PC-3 (cell line): ENCODE measurements at regions not wholly inside any gene's neighbourhood (a gene's known extent, or its start where the extent isn't known, plus 50 kb on each side); places are given as distances from the start of the nearest gene placed in this dataset.

Experiments
- ATAC-seq: fragments of 200-7000 bp; cut with Tn5 transposase; 2 replicates; pipeline ENCODE4 v1.9.1; 2020; ENCODE audit warnings: mild to moderate bottlenecking, moderate library complexity
- BruUV-seq: library from RNA; stranded (reverse); fragments of 400-500 nt; replicated peaks from 2 replicates; lab custom pipeline; 2021; lab: Mats Ljungman, UMichigan
- CTCF ChIA-PET: fragments of 300-600 bp; sonication (Branson Sonifier 250); formaldehyde crosslinking; loops from one replicate; lab custom pipeline; 2022; ENCODE audit warnings: antibody characterized with exemption; lab: Charles Lee
- POLR2A ChIA-PET: fragments of 300-600 bp; sonication (Branson Sonifier 250); formaldehyde crosslinking; loops from one replicate; lab custom pipeline; 2022; ENCODE audit warnings: antibody characterized with exemption; ENCODE audit not compliant: unreplicated experiment; lab: Charles Lee
- DNase-seq: peaks from one replicate; pipeline ENCODE4 v3.0.0-alpha.2; 2015
- H2AFZ ChIP-seq: fragments of 300-600 bp; sonication (generic); 2 replicates; pipeline ENCODE4 v1.6.0; 2016; ENCODE audit warnings: antibody characterized with exemption, low read length
- H3F3A ChIP-seq: fragments of 300-600 bp; sonication (generic); one replicate; pipeline ENCODE4 v1.6.0; 2017; ENCODE audit warnings: antibody characterized with exemption, low read length, control low read depth, mild to moderate bottlenecking; ENCODE audit not compliant: unreplicated experiment
- H3K27ac ChIP-seq: fragments of 300-600 bp; sonication (generic); 2 replicates; pipeline ENCODE4 v1.5.1; 2016; ENCODE audit warnings: mild to moderate bottlenecking, low read length
- H3K27me3 ChIP-seq: fragments of 300-600 bp; sonication (generic); 2 replicates; pipeline ENCODE4 v1.6.1; 2016; ENCODE audit warnings: low read length, mixed read lengths
- H3K36me3 ChIP-seq: fragments of 300-600 bp; sonication (generic); 2 replicates; pipeline ENCODE4 v1.6.1; 2016; ENCODE audit warnings: low read depth, mixed run types, low read length, mixed read lengths
- H3K4me1 ChIP-seq: fragments of 300-600 bp; sonication (generic); 2 replicates; pipeline ENCODE4 v1.5.1; 2016; ENCODE audit warnings: low read length; ENCODE audit not compliant: insufficient read depth
- H3K4me2 ChIP-seq: fragments of 300-600 bp; sonication (generic); 2 replicates; pipeline ENCODE4 v1.6.0; 2016; ENCODE audit warnings: low read length
- H3K4me3 ChIP-seq: fragments of 300-600 bp; sonication (generic); 2 replicates; pipeline ENCODE4 v1.5.1; 2016; ENCODE audit warnings: mild to moderate bottlenecking, low read length, mixed read lengths
- H3K79me2 ChIP-seq: fragments of 300-600 bp; sonication (generic); 2 replicates; pipeline ENCODE4 v1.6.1; 2017; ENCODE audit warnings: low read length, mixed read lengths
- H3K9ac ChIP-seq: fragments of 300-600 bp; sonication (generic); 2 replicates; pipeline ENCODE4 v1.6.0; 2016; ENCODE audit warnings: mild to moderate bottlenecking, low read length
- H3K9me2 ChIP-seq: fragments of 300-600 bp; sonication (generic); replicated peaks from 2 replicates; pipeline ENCODE4 v1.6.1; 2016; ENCODE audit warnings: mixed run types, low read length, mixed read lengths
- H3K9me3 ChIP-seq: fragments of 300-600 bp; sonication (generic); 2 replicates; pipeline ENCODE4 v1.6.1; 2016; ENCODE audit warnings: low read length, mixed read lengths
- H4K20me1 ChIP-seq: fragments of 300-600 bp; sonication (generic); 2 replicates; pipeline ENCODE4 v1.6.1; 2016; ENCODE audit warnings: low read length, mixed read lengths
- EZH2 ChIP-seq: fragments of 300-600 bp; sonication (generic); IDR thresholded peaks from one replicate; pipeline ENCODE4 v1.6.1; 2017; ENCODE audit warnings: antibody characterized with exemption, mild to moderate bottlenecking, low read length; ENCODE audit not compliant: unreplicated experiment
- EZH2phosphoT487 ChIP-seq: fragments of 300-600 bp; sonication (generic); IDR thresholded peaks from 2 replicates; pipeline ENCODE4 v1.6.1; 2018; ENCODE audit warnings: mild to moderate bottlenecking, antibody characterized with exemption, low read length, borderline replicate concordance
- intact Hi-C: fragments of 100-400 bp; cut with micrococcal nuclease; formaldehyde crosslinking; loops from 2 replicates; pipeline ENCODE4 v1.9.0; 2023
- TF ChIP-seq, protein P1 (sequence below): fragments of 300-600 bp; sonication (generic); conservative IDR thresholded peaks from 2 replicates; pipeline ENCODE4 v1.5.1; 2017; ENCODE audit warnings: antibody characterized with exemption, low read depth, mild to moderate bottlenecking, low read length

DNA sequence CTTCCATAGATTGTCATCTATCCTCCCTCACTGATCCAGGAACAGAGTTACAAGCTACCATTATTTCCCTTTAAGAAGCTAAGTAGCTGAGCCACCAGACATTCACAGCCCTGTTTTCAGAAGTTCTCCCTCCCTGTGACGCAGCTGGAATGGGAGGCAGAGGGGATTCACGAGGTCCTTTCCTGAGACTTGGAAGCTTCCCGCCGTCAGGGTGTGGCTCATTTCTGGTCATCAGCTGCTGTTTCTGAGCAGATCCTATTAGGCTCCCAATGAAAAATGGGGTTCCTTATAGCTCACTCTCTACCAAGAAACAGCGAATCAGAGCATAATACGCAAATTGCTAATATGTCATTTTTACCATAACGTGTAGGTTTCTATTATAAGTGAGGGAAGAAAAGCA is 559.3 kb upstream of the ID2 start:
- Histone ChIP-seq H3K27me3 (no peaks in the 10 kb centered on the region), H3K9me3 (no peaks in the 10 kb centered on the region), H3K27ac (no peak overlapping the region), H3K79me2 (no peaks in the 10 kb centered on the region), H4K20me1 (no peaks in the 10 kb centered on the region), H3K9me2 (no peaks in the 10 kb centered on the region), H3K4me1 (peaks cover 23% of the 10 kb centered on the region), H3K4me3 (no peak overlapping the region), H2AFZ (no peak overlapping the region), H3F3A (no peaks in the 10 kb centered on the region), H3K36me3 (no peaks in the 10 kb centered on the region), H3K9ac (no peak overlapping the region), H3K4me2 (no peak overlapping the region)
- no peak for TF ChIP-seq EZH2phosphoT487
- TF ChIP-seq, protein P1, sequence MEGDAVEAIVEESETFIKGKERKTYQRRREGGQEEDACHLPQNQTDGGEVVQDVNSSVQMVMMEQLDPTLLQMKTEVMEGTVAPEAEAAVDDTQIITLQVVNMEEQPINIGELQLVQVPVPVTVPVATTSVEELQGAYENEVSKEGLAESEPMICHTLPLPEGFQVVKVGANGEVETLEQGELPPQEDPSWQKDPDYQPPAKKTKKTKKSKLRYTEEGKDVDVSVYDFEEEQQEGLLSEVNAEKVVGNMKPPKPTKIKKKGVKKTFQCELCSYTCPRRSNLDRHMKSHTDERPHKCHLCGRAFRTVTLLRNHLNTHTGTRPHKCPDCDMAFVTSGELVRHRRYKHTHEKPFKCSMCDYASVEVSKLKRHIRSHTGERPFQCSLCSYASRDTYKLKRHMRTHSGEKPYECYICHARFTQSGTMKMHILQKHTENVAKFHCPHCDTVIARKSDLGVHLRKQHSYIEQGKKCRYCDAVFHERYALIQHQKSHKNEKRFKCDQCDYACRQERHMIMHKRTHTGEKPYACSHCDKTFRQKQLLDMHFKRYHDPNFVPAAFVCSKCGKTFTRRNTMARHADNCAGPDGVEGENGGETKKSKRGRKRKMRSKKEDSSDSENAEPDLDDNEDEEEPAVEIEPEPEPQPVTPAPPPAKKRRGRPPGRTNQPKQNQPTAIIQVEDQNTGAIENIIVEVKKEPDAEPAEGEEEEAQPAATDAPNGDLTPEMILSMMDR, result no peak
- no peak for TF ChIP-seq EZH2
- DNase-seq (no peak), ATAC-seq (no peak)
- no TSS peak for BruUV-seq
- ChIA-PET CTCF (no interaction called here), POLR2A (no interaction called here)
- intact Hi-C loops, result no loop called here

DNA sequence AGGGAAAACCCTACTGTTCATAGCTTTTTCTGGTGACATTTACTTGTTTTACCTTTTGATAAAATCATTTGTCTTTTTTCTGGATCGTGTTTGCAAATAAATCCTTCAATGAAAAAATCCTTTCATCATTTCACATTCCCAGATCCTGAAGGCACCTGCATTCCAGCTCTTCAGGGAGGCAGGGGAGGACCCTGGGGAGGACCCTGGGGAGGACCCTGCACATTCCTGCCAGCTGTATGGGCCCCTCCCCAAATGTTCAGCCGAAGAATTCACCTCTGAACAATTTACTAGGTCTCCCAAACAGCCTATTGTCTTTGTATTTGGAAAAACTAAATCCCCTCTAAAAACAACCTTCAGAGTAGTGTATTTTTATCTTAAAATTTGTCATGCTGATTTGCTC is 558.4 kb upstream of the ID2 start:
- Histone ChIP-seq H2AFZ (no peak overlapping the region), H3F3A (no peaks in the 10 kb centered on the region), H3K27me3 (no peaks in the 10 kb centered on the region), H3K9me2 (no peaks in the 10 kb centered on the region), H3K9ac (no peak overlapping the region), H4K20me1 (no peaks in the 10 kb centered on the region), H3K27ac (no peak overlapping the region), H3K4me2 (no peak overlapping the region), H3K4me3 (no peak overlapping the region), H3K4me1 (peaks cover 23% of the 10 kb centered on the region), H3K36me3 (no peaks in the 10 kb centered on the region), H3K79me2 (no peaks in the 10 kb centered on the region), H3K9me3 (no peaks in the 10 kb centered on the region)
- DNase-seq (no peak), ATAC-seq (no peak)
- CTCF ChIA-PET, result no interaction called here
- TF ChIP-seq, protein P1, result no peak
- TF ChIP-seq EZH2phosphoT487, result no peak
- no peak for TF ChIP-seq EZH2
- BruUV-seq, result no TSS peak
- POLR2A ChIA-PET, result no interaction called here
- intact Hi-C loops, result no loop called here

DNA sequence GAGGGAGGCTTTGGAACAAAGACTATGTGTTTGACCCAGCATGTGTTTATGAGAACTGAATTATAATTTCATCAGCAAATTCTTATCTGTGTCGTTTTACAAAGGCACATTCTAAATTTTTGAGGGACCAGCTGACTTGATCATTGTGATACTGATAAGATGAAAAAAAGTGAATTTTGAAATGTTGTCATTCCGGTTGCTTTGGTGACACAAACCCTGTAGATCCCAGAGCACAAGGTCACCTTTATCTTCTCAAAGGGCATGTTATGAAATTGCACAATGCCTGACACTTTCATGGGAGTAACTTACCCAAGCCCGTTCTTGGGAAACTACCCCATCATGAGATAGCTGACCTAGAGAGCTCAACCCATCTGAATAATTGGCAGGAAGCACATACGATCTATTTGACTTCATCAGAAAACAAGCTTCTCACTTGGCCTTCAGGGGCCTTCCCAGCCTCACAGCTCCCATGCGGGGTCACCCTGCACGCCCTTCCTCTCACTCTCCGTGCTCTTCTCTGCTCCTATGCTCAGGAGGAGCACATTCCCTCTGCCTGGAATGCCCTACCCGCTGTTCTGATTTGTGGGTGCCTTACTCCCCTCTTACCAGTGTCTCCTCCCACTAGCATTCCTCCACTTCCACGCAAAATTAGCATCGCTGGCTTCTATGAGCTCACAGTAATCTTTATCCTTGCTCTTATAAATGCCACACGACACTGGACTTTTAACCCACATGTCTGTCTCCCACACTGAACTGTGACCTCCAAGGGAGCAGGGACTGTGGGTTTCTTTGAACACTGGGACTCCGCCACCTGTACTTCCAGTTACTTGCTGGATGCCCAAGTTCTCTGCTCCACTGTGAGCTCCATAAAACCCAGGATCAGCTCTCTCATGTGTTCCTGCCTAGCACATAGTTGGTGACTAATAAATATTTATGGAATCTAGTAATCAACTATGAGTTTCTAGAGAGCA is 555.8 kb upstream of the ID2 start:
- Histone ChIP-seq H3K4me3 (no peak overlapping the region), H4K20me1 (no peaks in the 10 kb centered on the region), H2AFZ (no peak overlapping the region), H3K79me2 (no peaks in the 10 kb centered on the region), H3K9me3 (no peaks in the 10 kb centered on the region), H3K36me3 (no peaks in the 10 kb centered on the region), H3K4me1 (0 out of 2 replicates have a peak, but pooled peaks cover 3% of the 10 kb centered on the region), H3F3A (no peaks in the 10 kb centered on the region), H3K4me2 (no peak overlapping the region), H3K9ac (no peak overlapping the region), H3K9me2 (no peaks in the 10 kb centered on the region), H3K27ac (no peak overlapping the region), H3K27me3 (no peaks in the 10 kb centered on the region)
- intact Hi-C loops, result no loop called here
- ChIA-PET POLR2A (no interaction called here), CTCF (no interaction called here)
- DNase-seq (no peak), ATAC-seq (no peak)
- TF ChIP-seq, protein P1, result no peak
- no peak for TF ChIP-seq EZH2
- TF ChIP-seq EZH2phosphoT487, result no peak
- BruUV-seq, result no TSS peak
